ENCODE measurements at regions not wholly inside any gene's neighbourhood (a gene's known extent, or its start where the extent isn't known, plus 50 kb on each side); places are given as distances from the start of the nearest gene placed in this dataset.

- DNase-seq (ENCODE audit: low read depth), result no peak
Measured at GRCh38 chr18:26794230-26795101, 71.0 kb downstream of the AQP4 start.

GRCh38 chr18:26792661-26793060, 72.8 kb downstream of the AQP4 start:
- DNase-seq (ENCODE audit: low read depth), result no peak

GRCh38 chr18:26791676-26792075, 73.8 kb downstream of the AQP4 start:
- DNase-seq (ENCODE audit: low read depth), result no peak

GRCh38 chr18:26784599-26784998, 80.9 kb downstream of the AQP4 start:
- DNase-seq (ENCODE audit: low read depth), result no peak

- DNase-seq (ENCODE audit: low read depth), result no peak
Measured at GRCh38 chr18:26783170-26783569, 82.3 kb downstream of the AQP4 start.

GRCh38 chr18:26780520-26781325, 84.8 kb downstream of the AQP4 start:
- DNase-seq (ENCODE audit: low read depth), result no peak

- no peak for DNase-seq (ENCODE audit: low read depth)
Measured at GRCh38 chr18:26778054-26778393, 87.5 kb downstream of the AQP4 start.

GRCh38 chr18:26777351-26778053, 88.0 kb downstream of the AQP4 start:
- DNase-seq (ENCODE audit: low read depth), result no peak

- DNase-seq (ENCODE audit: low read depth), result no peak
Measured at GRCh38 chr18:26772691-26773090, 92.8 kb downstream of the AQP4 start.

- no peak for DNase-seq (ENCODE audit: low read depth)
Measured at GRCh38 chr18:26771524-26771923, 94.0 kb downstream of the AQP4 start.

GRCh38 chr18:26768385-26768784, 97.1 kb downstream of the AQP4 start:
- no peak for DNase-seq (ENCODE audit: low read depth)

GRCh38 chr18:26765498-26765897, 100.0 kb downstream of the AQP4 start:
- no peak for DNase-seq (ENCODE audit: low read depth)

GRCh38 chr18:26764586-26764985, 100.9 kb downstream of the AQP4 start:
- DNase-seq (ENCODE audit: low read depth), result no peak

- DNase-seq (ENCODE audit: low read depth), result no peak
Measured at GRCh38 chr18:26764177-26764576, 101.3 kb downstream of the AQP4 start.

GRCh38 chr18:26763446-26764110, 101.9 kb downstream of the AQP4 start:
- no peak for DNase-seq (ENCODE audit: low read depth)

- DNase-seq (ENCODE audit: low read depth), result no peak
Measured at GRCh38 chr18:26757263-26758019, 108.1 kb downstream of the AQP4 start.

- DNase-seq (ENCODE audit: low read depth), result no peak
Measured at GRCh38 chr18:26756556-26756955, 109.0 kb downstream of the AQP4 start.

- no peak for DNase-seq (ENCODE audit: low read depth)
Measured at GRCh38 chr18:26746826-26747475, 118.6 kb downstream of the AQP4 start.

- no peak for DNase-seq (ENCODE audit: low read depth)
Measured at GRCh38 chr18:26746398-26746797, 119.1 kb downstream of the AQP4 start.

- DNase-seq (ENCODE audit: low read depth), result no peak
Measured at GRCh38 chr18:26745288-26746181, 120.0 kb downstream of the AQP4 start.

All from CMK (cell line).